Muscle of back (tissue), 3 donors: ENCODE measurements at regions not wholly inside any gene's neighbourhood (a gene's known extent, or its start where the extent isn't known, plus 50 kb on each side); places are given as distances from the start of the nearest gene placed in this dataset.
A peak's percentile ranks its signal among the peaks of the same experiment; 100 is the strongest.
"Not testable (repeated sequence)": the region's sequence is repeated elsewhere in the genome, so short reads cannot be mapped to it uniquely, and the experiment has no call there.

Source experiments
- DNase-seq, 3 donors: peaks; one replicate each; pipeline versions ENCODE4 v3.0.0 to v3.0.0-alpha.2; 2013

- no peak for DNase-seq
Measured at GRCh38 chr10:14429043-14429700, 98.4 kb upstream of the FRMD4A start.

- DNase-seq, result no peak
Measured at GRCh38 chr10:14425034-14425433, 94.3 kb upstream of the FRMD4A start.

- DNase-seq, result no peak
Measured at GRCh38 chr10:14423111-14423744, 92.5 kb upstream of the FRMD4A start.

- no peak for DNase-seq
Measured at GRCh38 chr10:14422431-14422830, 91.7 kb upstream of the FRMD4A start.

- no peak for DNase-seq
Measured at GRCh38 chr10:14421941-14422340, 91.2 kb upstream of the FRMD4A start.

- not testable (repeated sequence) for DNase-seq
Measured at GRCh38 chr10:14417336-14417735, 86.6 kb upstream of the FRMD4A start.

- DNase-seq, result no peak
Measured at GRCh38 chr10:14416308-14416700, 85.6 kb upstream of the FRMD4A start.

- DNase-seq, result no peak
Measured at GRCh38 chr10:14415676-14416307, 85.1 kb upstream of the FRMD4A start.

- DNase-seq, result no peak
Measured at GRCh38 chr10:14414901-14415300, 84.2 kb upstream of the FRMD4A start.

GRCh38 chr10:14413523-14413922 lies 82.8 kb upstream of the FRMD4A start:
- no peak for DNase-seq

GRCh38 chr10:14412624-14413023 lies 81.9 kb upstream of the FRMD4A start:
- no peak for DNase-seq

- DNase-seq, result no peak
Measured at GRCh38 chr10:14409856-14410458, 79.2 kb upstream of the FRMD4A start.

GRCh38 chr10:14409247-14409646 lies 78.5 kb upstream of the FRMD4A start:
- no peak for DNase-seq

- no peak for DNase-seq
Measured at GRCh38 chr10:14408139-14408538, 77.4 kb upstream of the FRMD4A start.

GRCh38 chr10:14407567-14407966 lies 76.8 kb upstream of the FRMD4A start:
- DNase-seq, result no peak

GRCh38 chr10:14405076-14406065 lies 74.6 kb upstream of the FRMD4A start:
- peak in 1 of 3 donors; percentile 89 for DNase-seq

GRCh38 chr10:14403881-14404623 lies 73.3 kb upstream of the FRMD4A start:
- DNase-seq, result no peak

- DNase-seq, result no peak
Measured at GRCh38 chr10:14403359-14403758, 72.6 kb upstream of the FRMD4A start.

- DNase-seq, result no peak
Measured at GRCh38 chr10:14399641-14400040, 68.9 kb upstream of the FRMD4A start.

- peak; percentile 81 to 96 (median 90) for DNase-seq
Measured at GRCh38 chr10:14397066-14397465, 66.3 kb upstream of the FRMD4A start.
